ENCODE measurements at regions not wholly inside any gene's neighbourhood (a gene's known extent, or its start where the extent isn't known, plus 50 kb on each side); places are given as distances from the start of the nearest gene placed in this dataset.
"Not testable (repeated sequence)": the region's sequence is repeated elsewhere in the genome, so short reads cannot be mapped to it uniquely, and the experiment has no call there.

DNA sequence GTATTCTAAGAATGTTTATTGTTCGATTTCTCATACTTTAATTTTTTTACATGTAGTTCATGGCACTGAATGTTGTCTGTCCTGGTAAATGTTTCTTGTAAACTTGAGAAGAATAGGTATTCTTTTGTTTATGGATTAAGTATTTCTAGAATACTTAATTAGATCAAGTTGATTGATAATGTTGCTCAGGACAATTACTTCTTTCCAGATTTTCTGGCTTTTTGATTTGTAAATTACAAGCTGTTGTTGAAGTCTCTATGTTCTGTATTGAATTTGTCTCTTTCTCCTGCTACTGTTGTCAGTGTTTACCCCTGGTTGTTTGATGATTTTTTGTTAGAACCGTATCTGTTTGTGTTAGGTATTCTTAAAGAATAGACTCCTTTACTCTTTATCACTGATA, 1720.9 kb upstream of the AGA start:
- 80 to 87% (median 84%) methylated on average over 2 of the region's 2 CpGs for WGBS, 5 donors
- Histone ChIP-seq H3K9me3 (peaks cover 0 to 6% (median 0%) of the 10 kb centered on the region in 8 donors), H3K4me1 (no peaks in the 10 kb centered on the region), H3K36me3 (no peaks in the 10 kb centered on the region), H3K27ac (no peak overlapping the region), H3K27me3 (replicated peaks in 1 of 7) (no peaks in the 10 kb centered on the region), H3K4me3 (no peak overlapping the region)
- no peak for DNase-seq
- intact Hi-C loops (cut with DNase I; ENCODE audit: low total_unique reads) = no loop called here
- TF ChIP-seq POLR2A (IDR thresholded peaks at IDR 0.05) = no peak

DNA sequence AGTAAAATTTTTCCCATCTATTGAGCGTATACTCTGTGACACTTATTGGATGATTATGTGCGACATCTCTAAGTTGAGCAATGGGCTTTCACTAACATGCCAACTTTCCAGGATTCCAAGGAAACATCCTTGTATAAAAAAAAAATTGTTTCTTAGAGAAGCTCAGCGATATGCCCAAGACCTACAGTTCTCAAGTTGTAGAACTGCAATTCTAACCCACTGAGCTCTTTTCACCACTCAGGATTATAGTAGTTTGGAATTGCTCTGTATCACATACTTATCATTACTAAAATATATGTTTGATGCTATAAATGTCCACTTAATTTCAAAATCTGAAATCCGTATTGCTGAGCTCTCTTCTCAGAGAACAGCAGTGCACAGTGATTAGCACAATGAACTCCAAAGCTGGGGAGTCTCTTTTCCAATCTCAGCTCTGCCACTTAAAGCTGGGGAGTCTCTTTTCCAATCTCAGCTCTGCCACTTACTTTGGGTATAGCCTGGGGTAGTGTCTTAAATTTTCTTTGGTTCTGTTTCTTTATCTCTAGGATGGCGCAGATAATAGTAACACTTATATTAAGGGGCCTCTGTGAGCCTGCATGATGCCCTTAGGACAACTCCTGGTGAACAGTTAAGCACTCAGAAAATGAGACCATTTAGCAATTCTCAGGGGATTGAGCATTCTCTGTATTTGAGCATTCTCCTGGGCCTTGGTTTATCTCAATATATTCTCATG, 1722.2 kb upstream of the AGA start:
- no peak for TF ChIP-seq POLR2A (IDR thresholded peaks at IDR 0.05)
- TF ChIP-seq, protein P1, sequence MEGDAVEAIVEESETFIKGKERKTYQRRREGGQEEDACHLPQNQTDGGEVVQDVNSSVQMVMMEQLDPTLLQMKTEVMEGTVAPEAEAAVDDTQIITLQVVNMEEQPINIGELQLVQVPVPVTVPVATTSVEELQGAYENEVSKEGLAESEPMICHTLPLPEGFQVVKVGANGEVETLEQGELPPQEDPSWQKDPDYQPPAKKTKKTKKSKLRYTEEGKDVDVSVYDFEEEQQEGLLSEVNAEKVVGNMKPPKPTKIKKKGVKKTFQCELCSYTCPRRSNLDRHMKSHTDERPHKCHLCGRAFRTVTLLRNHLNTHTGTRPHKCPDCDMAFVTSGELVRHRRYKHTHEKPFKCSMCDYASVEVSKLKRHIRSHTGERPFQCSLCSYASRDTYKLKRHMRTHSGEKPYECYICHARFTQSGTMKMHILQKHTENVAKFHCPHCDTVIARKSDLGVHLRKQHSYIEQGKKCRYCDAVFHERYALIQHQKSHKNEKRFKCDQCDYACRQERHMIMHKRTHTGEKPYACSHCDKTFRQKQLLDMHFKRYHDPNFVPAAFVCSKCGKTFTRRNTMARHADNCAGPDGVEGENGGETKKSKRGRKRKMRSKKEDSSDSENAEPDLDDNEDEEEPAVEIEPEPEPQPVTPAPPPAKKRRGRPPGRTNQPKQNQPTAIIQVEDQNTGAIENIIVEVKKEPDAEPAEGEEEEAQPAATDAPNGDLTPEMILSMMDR (IDR thresholded peaks at IDR 0.05 in 8 of 11, conservative IDR thresholded peaks at IDR 0.05 in 3 of 11) = no peak
- no peak for TF ChIP-seq POLR2AphosphoS5 (IDR thresholded peaks at IDR 0.05)
- Histone ChIP-seq H3K4me3 (no peak overlapping the region), H3K36me3 (no peaks in the 10 kb centered on the region), H3K9me3 (peaks cover 0 to 6% (median 0%) of the 10 kb centered on the region in 8 donors), H3K27me3 (replicated peaks in 1 of 7) (no peaks in the 10 kb centered on the region), H3K4me1 (no peaks in the 10 kb centered on the region), H3K27ac (no peak overlapping the region)
- 86 to 95% (median 90%) methylated on average over 5 of the region's 5 CpGs for WGBS, 5 donors
- intact Hi-C loops (cut with DNase I; ENCODE audit: low total_unique reads) = no loop called here
- DNase-seq = no peak

DNA sequence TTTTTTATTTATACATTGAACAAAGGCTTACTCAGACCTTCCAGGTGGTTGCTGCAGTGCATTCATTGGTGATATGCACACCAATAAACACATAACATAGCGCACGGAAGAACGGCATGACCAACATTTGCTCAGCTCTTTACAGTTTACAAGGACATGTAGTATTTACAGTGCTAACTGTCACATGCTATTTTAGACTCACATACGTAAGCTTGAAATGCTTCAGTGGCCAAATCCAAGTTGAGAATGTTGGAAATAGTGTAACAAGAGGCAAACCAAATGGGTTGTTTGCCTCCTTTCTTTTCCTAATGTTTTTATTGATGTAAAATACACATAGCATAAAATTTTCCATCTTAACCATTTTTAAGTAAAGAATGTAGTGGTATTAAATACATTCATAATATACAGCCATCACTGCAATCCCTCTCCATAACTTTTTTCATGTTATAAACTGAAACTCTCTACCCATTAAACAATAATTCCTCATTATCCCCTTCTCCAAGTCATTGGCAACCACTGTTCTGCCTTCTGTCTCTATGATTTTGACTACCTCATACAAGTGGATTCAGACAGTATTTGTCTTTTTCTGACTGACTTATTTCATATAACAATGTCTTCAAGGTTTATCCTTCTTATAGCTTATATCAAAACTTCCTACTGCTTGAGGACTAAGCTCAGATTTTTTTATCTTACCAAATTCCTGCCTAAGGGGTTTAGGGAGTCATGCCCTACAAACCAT, 1722.9 kb upstream of the AGA start:
- TF ChIP-seq POLR2A (IDR thresholded peaks at IDR 0.05) = no peak
- TF ChIP-seq POLR2AphosphoS5 (IDR thresholded peaks at IDR 0.05) = no peak
- TF ChIP-seq, protein P1 (IDR thresholded peaks at IDR 0.05 in 8 of 11, conservative IDR thresholded peaks at IDR 0.05 in 3 of 11) = no peak
- 85 to 95% (median 93%) methylated on average over 4 of the region's 4 CpGs for WGBS, 5 donors
- no peak for DNase-seq
- intact Hi-C loops (cut with DNase I; ENCODE audit: low total_unique reads) = no loop called here
- no peak overlapping the region for H3K27ac ChIP-seq
- H3K27me3 ChIP-seq (replicated peaks in 1 of 7) = no peaks in the 10 kb centered on the region
- peaks cover 0 to 7% (median 0%) of the 10 kb centered on the region in 8 donors for H3K9me3 ChIP-seq
- no peak overlapping the region for H3K4me3 ChIP-seq
- no peaks in the 10 kb centered on the region for H3K36me3 ChIP-seq
- no peaks in the 10 kb centered on the region for H3K4me1 ChIP-seq

DNA sequence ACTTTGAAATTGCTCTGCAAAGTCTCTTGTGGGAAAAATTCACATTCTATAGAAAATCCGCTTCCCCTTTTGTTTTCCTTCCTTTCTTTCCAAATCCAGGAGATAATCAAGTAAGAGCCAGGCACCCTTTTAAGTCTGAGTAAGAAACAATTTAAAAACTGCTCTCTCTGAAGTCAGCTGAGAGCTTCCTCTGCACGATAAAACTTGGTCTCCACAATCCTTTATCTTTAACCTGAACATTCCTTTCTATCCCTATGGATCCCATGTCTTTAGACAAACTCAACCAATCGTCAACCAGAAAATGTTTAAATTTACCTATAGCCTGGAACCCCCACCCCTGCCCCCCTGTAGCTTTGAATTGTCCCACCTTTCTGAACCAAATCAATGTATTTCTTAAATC, 1723.6 kb upstream of the AGA start:
- no peak for DNase-seq
- 53 to 66% (median 60%) methylated on average over 3 of the region's 3 CpGs for WGBS, 5 donors

DNA sequence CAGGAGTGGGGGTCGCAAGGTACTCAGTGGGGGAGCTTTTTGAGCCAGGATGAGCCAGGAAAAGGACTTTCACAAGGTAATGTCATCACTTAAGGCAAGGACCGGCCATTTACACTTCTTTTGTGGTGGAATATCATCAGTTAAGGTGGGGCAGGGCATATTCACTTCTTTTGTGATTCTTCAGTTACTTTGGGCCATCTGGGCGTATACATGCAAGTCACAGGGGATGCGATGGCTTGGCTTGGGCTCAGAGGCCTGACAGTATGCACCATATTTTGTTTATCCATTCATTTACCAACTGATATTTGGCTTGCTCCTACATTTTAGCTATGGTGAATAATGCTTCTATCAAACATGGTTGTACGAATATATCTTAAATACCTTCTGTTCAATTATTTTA, 1728.1 kb upstream of the AGA start:
- H3K4me1 ChIP-seq; intact Hi-C loops (cut with DNase I; ENCODE audit: low total_unique reads); H3K4me3 ChIP-seq; H3K36me3 ChIP-seq; DNase-seq; H3K27ac ChIP-seq; H3K27me3 ChIP-seq (replicated peaks in 1 of 7): not testable (repeated sequence)
- peaks cover 0 to 27% (median 11%) of the 10 kb centered on the region in 8 donors for H3K9me3 ChIP-seq
- WGBS, 5 donors = 84 to 91% (median 90%) methylated on average over 3 to 5 of the region's 5 CpGs

More for the DNA sequence above, 1723.6 kb upstream of the AGA start:
- no peaks in the 10 kb centered on the region for H3K36me3 ChIP-seq
- H3K9me3 ChIP-seq = peaks cover 0 to 14% (median 0%) of the 10 kb centered on the region in 8 donors
- no peaks in the 10 kb centered on the region for H3K4me1 ChIP-seq
- no peak overlapping the region for H3K27ac ChIP-seq
- no peak overlapping the region for H3K4me3 ChIP-seq
- intact Hi-C loops (cut with DNase I; ENCODE audit: low total_unique reads) = no loop called here
- no peak for TF ChIP-seq POLR2AphosphoS5 (IDR thresholded peaks at IDR 0.05)
- TF ChIP-seq POLR2A (IDR thresholded peaks at IDR 0.05) = no peak
- TF ChIP-seq, protein P1 (IDR thresholded peaks at IDR 0.05 in 8 of 11, conservative IDR thresholded peaks at IDR 0.05 in 3 of 11) = no peak
- no peaks in the 10 kb centered on the region for H3K27me3 ChIP-seq (replicated peaks in 1 of 7)
